IMR-90 (cell line): ENCODE measurements at regions not wholly inside any gene's neighbourhood (a gene's known extent, or its start where the extent isn't known, plus 50 kb on each side); places are given as distances from the start of the nearest gene placed in this dataset.

Experiments used
- ATAC-seq: fragments of 200-7000 bp; cut with Tn5 transposase; 2 replicates; pipeline ENCODE4 v1.9.1; 2020; ENCODE audit warnings: low read depth, mild to moderate bottlenecking, moderate library complexity
- BruUV-seq: library from RNA; stranded (reverse); fragments of 400-500 nt; replicated peaks from 2 replicates; lab custom pipeline; 2021; lab: Mats Ljungman, UMichigan
- CTCF ChIA-PET: fragments of 300-600 bp; formaldehyde crosslinking; extraction: SDS; loops from one replicate; lab custom pipeline; 2021; ENCODE audit warnings: antibody characterized with exemption; lab: Yijun Ruan, JAX
- POLR2A ChIA-PET: fragments of 300-600 bp; sonication (Branson Sonifier 250); formaldehyde crosslinking; loops from one replicate; lab custom pipeline; 2022; ENCODE audit warnings: antibody characterized with exemption; ENCODE audit not compliant: unreplicated experiment; lab: Charles Lee
- DNase-seq: peaks from one replicate; pipeline ENCODE4 v3.0.0; 2013
- H2AFZ ChIP-seq: replicated peaks from 2 replicates; pipeline ENCODE3; 2013; ENCODE audit warnings: low read length, mild to moderate bottlenecking; ENCODE audit not compliant: poor library complexity
- H2AK5ac ChIP-seq: 2 replicates; pipeline ENCODE4 v1.6.1; 2013; ENCODE audit warnings: low read depth, low read length, inconsistent platforms
- H2AK9ac ChIP-seq: replicated peaks from 2 replicates; pipeline ENCODE3; 2013; ENCODE audit warnings: mild to moderate bottlenecking, low read depth, low read length, moderate library complexity; ENCODE audit not compliant: poor library complexity
- H2BK120ac ChIP-seq: 2 replicates; pipeline ENCODE4 v1.6.1; 2013; ENCODE audit warnings: low read depth, low read length, inconsistent platforms
- H2BK15ac ChIP-seq: 3 replicates; pipeline ENCODE4 v1.6.1; 2013; ENCODE audit warnings: low read depth, low read length, inconsistent platforms
- H2BK20ac ChIP-seq: 2 replicates; pipeline ENCODE4 v1.6.1; 2013; ENCODE audit warnings: low read depth, mild to moderate bottlenecking, inconsistent platforms, low read length, moderate library complexity
- H2BK5ac ChIP-seq: 2 replicates; pipeline ENCODE4 v1.6.1; 2013; ENCODE audit warnings: mild to moderate bottlenecking, low read depth, low read length, inconsistent platforms; ENCODE audit not compliant: poor library complexity, severe bottlenecking
- H3K14ac ChIP-seq: replicated peaks from 2 replicates; pipeline ENCODE4 v1.6.1; 2013; ENCODE audit warnings: low read depth, low read length, inconsistent platforms
- H3K18ac ChIP-seq: 2 replicates; pipeline ENCODE4 v1.6.1; 2013; ENCODE audit warnings: low read depth, low read length, control low read depth
- H3K23ac ChIP-seq: 2 replicates; pipeline ENCODE4 v1.6.1; 2013; ENCODE audit warnings: low read depth, low read length, inconsistent platforms
- H3K27ac ChIP-seq: 2 replicates; pipeline ENCODE4 v1.5.1; 2013; ENCODE audit warnings: mild to moderate bottlenecking, control low read depth, low read length; ENCODE audit not compliant: insufficient read depth
- H3K27me3 ChIP-seq: 2 replicates; pipeline ENCODE4 v1.6.1; 2013; ENCODE audit warnings: low read length; ENCODE audit not compliant: control insufficient read depth, insufficient read depth
- H3K36me3 ChIP-seq: 2 replicates; pipeline ENCODE4 v1.6.1; 2013; ENCODE audit warnings: low read length, mixed read lengths; ENCODE audit not compliant: control insufficient read depth, insufficient read depth
- H3K4ac ChIP-seq: 2 replicates; pipeline ENCODE4 v1.6.1; 2013; ENCODE audit warnings: low read depth, low read length, inconsistent platforms
- H3K4me1 ChIP-seq: 2 replicates; pipeline ENCODE4 v1.6.1; 2013; ENCODE audit warnings: low read length, mixed read lengths; ENCODE audit not compliant: control insufficient read depth, insufficient read depth
- H3K4me2 ChIP-seq: 2 replicates; pipeline ENCODE4 v1.6.1; 2013; ENCODE audit warnings: low read depth, mild to moderate bottlenecking, control low read depth, low read length, moderate library complexity
- H3K4me3 ChIP-seq: 2 replicates; pipeline ENCODE4 v1.5.1; 2013; ENCODE audit warnings: low read depth, mild to moderate bottlenecking, control low read depth, low read length, moderate library complexity; ENCODE audit not compliant: insufficient read depth
- H3K56ac ChIP-seq: 2 replicates; pipeline ENCODE4 v1.6.1; 2013; ENCODE audit warnings: low read length, inconsistent platforms; ENCODE audit not compliant: insufficient read depth; ENCODE audit errors: extremely low read depth
- H3K79me1 ChIP-seq, 2 experiments: 2 replicates each; pipeline ENCODE4 v1.6.1; 2013; ENCODE audit warnings: low read length in 2 of 2, inconsistent platforms in 1 of 2, low read depth in 1 of 2
- H3K9ac ChIP-seq: 2 replicates; pipeline ENCODE4 v1.6.1; 2013; ENCODE audit warnings: low read depth, low read length, control low read depth
- H3K9me1 ChIP-seq: 2 replicates; pipeline ENCODE4 v1.6.1; 2013; ENCODE audit warnings: low read length, inconsistent platforms; ENCODE audit not compliant: insufficient read depth
- H3K9me3 ChIP-seq: 2 replicates; pipeline ENCODE4 v1.6.1; 2013; ENCODE audit warnings: low read length; ENCODE audit not compliant: control insufficient read depth, insufficient read depth
- H4K20me1 ChIP-seq: 2 replicates; pipeline ENCODE4 v1.6.1; 2013; ENCODE audit warnings: low read length, inconsistent platforms; ENCODE audit not compliant: insufficient read depth
- H4K5ac ChIP-seq: 2 replicates; pipeline ENCODE4 v1.6.1; 2013; ENCODE audit warnings: mild to moderate bottlenecking, low read depth, low read length, control low read depth
- H4K8ac ChIP-seq, 2 experiments: 2 replicates each; pipeline ENCODE4 v1.6.1; 2013; ENCODE audit warnings: low read depth in 2 of 2, low read length in 2 of 2, control low read depth in 1 of 2, inconsistent platforms in 1 of 2
- H4K91ac ChIP-seq: 2 replicates; pipeline ENCODE4 v1.6.1; 2013; ENCODE audit warnings: low read depth, low read length, inconsistent platforms; ENCODE audit not compliant: insufficient read depth
- BHLHE40 ChIP-seq: fragments of 150-350 bp; IDR thresholded peaks from 2 replicates; pipeline ENCODE4 v1.6.1; 2016; ENCODE audit warnings: mild to moderate bottlenecking, low read depth, low read length
- CHD1 ChIP-seq: IDR thresholded peaks from 2 replicates; pipeline ENCODE4 v1.6.1; 2012; ENCODE audit warnings: low read depth, low read length, improper control_type of control experiment
- MAZ ChIP-seq: IDR thresholded peaks from 2 replicates; pipeline ENCODE4 v1.6.1; 2012; ENCODE audit warnings: low read depth, mild to moderate bottlenecking, low read length, improper control_type of control experiment, moderate library complexity, borderline replicate concordance
- MXI1 ChIP-seq: IDR thresholded peaks from 2 replicates; pipeline ENCODE4 v1.6.1; 2012; ENCODE audit warnings: low read depth, mild to moderate bottlenecking, low read length, moderate library complexity, borderline replicate concordance
- NFE2L2 ChIP-seq: fragments of 150-350 bp; IDR thresholded peaks from 2 replicates; pipeline ENCODE4 v1.6.1; 2016; ENCODE audit warnings: low read depth, mild to moderate bottlenecking, low read length
- RAD21 ChIP-seq: IDR thresholded peaks from 2 replicates; pipeline ENCODE4 v1.6.1; 2012; ENCODE audit warnings: low read length, improper control_type of control experiment
- RCOR1 ChIP-seq: IDR thresholded peaks from 2 replicates; pipeline ENCODE4 v1.6.1; 2012; ENCODE audit warnings: mild to moderate bottlenecking, low read length, improper control_type of control experiment; ENCODE audit not compliant: insufficient replicate concordance
- RFX5 ChIP-seq: IDR thresholded peaks from 2 replicates; pipeline ENCODE4 v1.8.0; 2012; ENCODE audit warnings: low read depth, mild to moderate bottlenecking, low read length, moderate library complexity
- SMC3 ChIP-seq: fragments of 150-350 bp; IDR thresholded peaks from 2 replicates; pipeline ENCODE4 v1.6.1; 2016; ENCODE audit warnings: low read depth, mild to moderate bottlenecking, antibody characterized with exemption, low read length, moderate library complexity
- WGBS, 2 experiments: methylation state at CpG; one replicate each; pipeline versions ENCODE4 v1.1.5 to v1.1.7; 2013; ENCODE audit warnings: missing lambda C conversion rate in 2 of 2; ENCODE audit not compliant: insufficient read length in 1 of 2; ENCODE audit errors: extremely low coverage in 2 of 2; 5-methylcytosine and 5-hydroxymethylcytosine counted together
- dilution Hi-C: fragments of 300-500 bp; cut with HindIII; formaldehyde crosslinking; loops from one replicate; pipeline ENCODE4 v1.14.3; 2018; ENCODE audit warnings: low sequenced_read_pairs; ENCODE audit not compliant: unreplicated experiment
- in situ Hi-C: fragments of 300-500 bp; cut with MboI; formaldehyde crosslinking; loops from 3 replicates; pipeline ENCODE4 v1.14.3; 2019; ENCODE audit warnings: low sequenced_read_pairs, inconsistent platforms, mixed read lengths
- intact Hi-C: fragments of 100-400 bp; cut with micrococcal nuclease; formaldehyde crosslinking; loops from 2 replicates; pipeline ENCODE4 v1.10.0; 2022
- TF ChIP-seq, protein P1 (sequence below): fragments of 150-350 bp; IDR thresholded peaks from 2 replicates; pipeline ENCODE4 v1.6.1; 2016; ENCODE audit warnings: low read depth, mild to moderate bottlenecking, low read length, moderate library complexity, borderline replicate concordance
- TF ChIP-seq, protein P2 (sequence below): fragments of 150-350 bp; IDR thresholded peaks from 2 replicates; pipeline ENCODE4 v1.6.1; 2017; ENCODE audit warnings: mild to moderate bottlenecking, antibody characterized with exemption, low read length, low read depth

DNA sequence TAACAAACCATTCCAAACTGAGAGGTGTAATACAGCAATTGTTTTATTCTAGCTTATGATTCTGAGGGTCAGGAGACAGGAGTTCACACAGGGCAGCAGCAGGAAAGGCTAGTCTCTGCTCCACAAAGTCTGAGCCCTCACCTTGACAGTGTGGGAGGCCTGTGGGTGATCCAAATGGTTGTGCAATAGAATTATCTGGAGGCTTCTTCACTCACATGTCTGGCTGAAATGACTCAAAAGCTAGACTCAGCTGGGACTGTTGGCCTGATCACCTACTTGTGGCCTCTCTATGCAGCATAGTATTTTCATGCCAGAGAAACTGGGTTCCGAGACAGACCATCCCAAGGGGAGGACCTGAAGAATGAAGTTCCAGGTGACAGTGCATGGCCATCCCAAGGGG is 233.9 kb upstream of the UBE2E2 start:
- no peak overlapping the region for H2BK15ac ChIP-seq
- no peak overlapping the region for H2BK5ac ChIP-seq
- H3K9me3 ChIP-seq, result no peaks in the 10 kb centered on the region
- DNase-seq (no peak), ATAC-seq (no peak)
- no peak overlapping the region for H3K18ac ChIP-seq
- no peak overlapping the region for H4K91ac ChIP-seq
- H3K27me3 ChIP-seq, result no peaks in the 10 kb centered on the region
- H3K4me2 ChIP-seq, result no peak overlapping the region
- no peak for TF ChIP-seq MAZ
- no peak for TF ChIP-seq RAD21
- TF ChIP-seq, protein P1, sequence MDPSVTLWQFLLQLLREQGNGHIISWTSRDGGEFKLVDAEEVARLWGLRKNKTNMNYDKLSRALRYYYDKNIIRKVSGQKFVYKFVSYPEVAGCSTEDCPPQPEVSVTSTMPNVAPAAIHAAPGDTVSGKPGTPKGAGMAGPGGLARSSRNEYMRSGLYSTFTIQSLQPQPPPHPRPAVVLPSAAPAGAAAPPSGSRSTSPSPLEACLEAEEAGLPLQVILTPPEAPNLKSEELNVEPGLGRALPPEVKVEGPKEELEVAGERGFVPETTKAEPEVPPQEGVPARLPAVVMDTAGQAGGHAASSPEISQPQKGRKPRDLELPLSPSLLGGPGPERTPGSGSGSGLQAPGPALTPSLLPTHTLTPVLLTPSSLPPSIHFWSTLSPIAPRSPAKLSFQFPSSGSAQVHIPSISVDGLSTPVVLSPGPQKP, result no peak
- TF ChIP-seq, protein P2, sequence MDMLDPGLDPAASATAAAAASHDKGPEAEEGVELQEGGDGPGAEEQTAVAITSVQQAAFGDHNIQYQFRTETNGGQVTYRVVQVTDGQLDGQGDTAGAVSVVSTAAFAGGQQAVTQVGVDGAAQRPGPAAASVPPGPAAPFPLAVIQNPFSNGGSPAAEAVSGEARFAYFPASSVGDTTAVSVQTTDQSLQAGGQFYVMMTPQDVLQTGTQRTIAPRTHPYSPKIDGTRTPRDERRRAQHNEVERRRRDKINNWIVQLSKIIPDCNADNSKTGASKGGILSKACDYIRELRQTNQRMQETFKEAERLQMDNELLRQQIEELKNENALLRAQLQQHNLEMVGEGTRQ, result no peak
- no peak for TF ChIP-seq RCOR1
- TF ChIP-seq RFX5, result no peak
- no peak for TF ChIP-seq SMC3
- TF ChIP-seq CHD1, result no peak
- no peak for TF ChIP-seq BHLHE40
- no peak for TF ChIP-seq NFE2L2
- no peak for TF ChIP-seq MXI1
- BruUV-seq, result no TSS peak
- no peak overlapping the region for H3K27ac ChIP-seq
- no peak overlapping the region for H4K5ac ChIP-seq
- no peak overlapping the region for H2BK20ac ChIP-seq
- H3K14ac ChIP-seq, result no peak overlapping the region
- H3K4ac ChIP-seq, result no peak overlapping the region
- WGBS, 2 experiments, result no CpG with 5 or more reads among the region's 1 CpG
- no peaks in the 10 kb centered on the region for H3K36me3 ChIP-seq
- no peak overlapping the region for H3K23ac ChIP-seq
- no peak overlapping the region for H2AFZ ChIP-seq
- dilution Hi-C loops (no loop called here), in situ Hi-C loops (loop anchor here (25.0 kb wide), 1 partner anchor 407 kb away; no protein-coding TSS in a partner anchor), intact Hi-C loops (loop anchor here (10.0 kb wide), 1 partner anchor 794 kb away; no protein-coding TSS in a partner anchor)
- H3K79me1 ChIP-seq, result no peaks in the 10 kb centered on the region
- H3K56ac ChIP-seq, result no peak overlapping the region
- no peaks in the 10 kb centered on the region for H3K4me1 ChIP-seq
- no peak overlapping the region for H2AK5ac ChIP-seq
- H2AK9ac ChIP-seq, result no peak overlapping the region
- POLR2A ChIA-PET, result no interaction called here
- H3K9me1 ChIP-seq, result no peaks in the 10 kb centered on the region
- H3K4me3 ChIP-seq, result no peak overlapping the region
- no peaks in the 10 kb centered on the region for H4K20me1 ChIP-seq
- H4K8ac ChIP-seq, result no peak overlapping the region
- H2BK120ac ChIP-seq, result no peak overlapping the region
- CTCF ChIA-PET, result no interaction called here
- no peak overlapping the region for H3K9ac ChIP-seq
